HG03139 (cell line): ENCODE measurements at regions not wholly inside any gene's neighbourhood (a gene's known extent, or its start where the extent isn't known, plus 50 kb on each side); places are given as distances from the start of the nearest gene placed in this dataset.
"Not testable (repeated sequence)": the region's sequence is repeated elsewhere in the genome, so short reads cannot be mapped to it uniquely, and the experiment has no call there.

Experiments used
- ATAC-seq: cut with Tn5 transposase; IDR thresholded peaks from one replicate; pipeline ENCODE4 v1.9.1; 2021; ENCODE audit not compliant: unreplicated experiment

DNA sequence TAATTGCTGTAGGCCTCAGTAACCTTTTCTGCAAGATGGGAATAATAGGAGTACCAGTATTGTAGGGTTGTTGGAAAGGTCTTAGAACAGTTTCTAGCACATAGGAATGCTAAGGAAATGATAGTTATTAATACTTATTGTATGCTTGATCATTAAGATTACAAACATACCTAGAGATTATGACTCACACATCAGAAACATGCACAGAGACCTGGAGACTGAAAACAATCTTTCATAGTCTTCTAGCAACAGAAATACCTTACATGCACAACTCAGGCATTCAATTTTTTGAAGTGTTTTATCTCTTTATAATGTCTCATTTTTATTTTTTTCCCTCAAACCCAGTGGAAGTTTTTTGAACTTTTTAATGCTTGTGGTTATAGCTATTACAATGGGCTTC, 104.4 kb upstream of the ZBTB20 start:
- ATAC-seq: no peak

DNA sequence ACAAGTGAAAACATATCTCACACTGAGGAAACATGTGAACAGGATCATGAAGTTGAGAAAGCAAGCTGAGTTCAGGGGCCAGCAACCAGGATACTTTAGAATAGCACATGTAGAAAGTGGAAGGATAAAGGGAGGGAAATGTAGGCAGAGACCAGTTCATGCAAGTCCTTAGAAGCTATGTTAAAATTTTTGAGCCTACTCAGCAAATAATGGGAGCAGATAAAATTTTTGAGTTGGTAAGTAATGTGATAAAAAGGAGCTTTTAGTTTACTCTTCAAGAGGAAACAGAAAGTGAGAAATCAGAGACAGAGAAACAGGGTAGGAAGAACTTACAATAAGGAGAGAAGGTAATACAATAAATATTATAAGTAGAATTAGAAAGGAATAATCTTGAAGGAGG, 105.6 kb upstream of the ZBTB20 start:
- no peak for ATAC-seq

DNA sequence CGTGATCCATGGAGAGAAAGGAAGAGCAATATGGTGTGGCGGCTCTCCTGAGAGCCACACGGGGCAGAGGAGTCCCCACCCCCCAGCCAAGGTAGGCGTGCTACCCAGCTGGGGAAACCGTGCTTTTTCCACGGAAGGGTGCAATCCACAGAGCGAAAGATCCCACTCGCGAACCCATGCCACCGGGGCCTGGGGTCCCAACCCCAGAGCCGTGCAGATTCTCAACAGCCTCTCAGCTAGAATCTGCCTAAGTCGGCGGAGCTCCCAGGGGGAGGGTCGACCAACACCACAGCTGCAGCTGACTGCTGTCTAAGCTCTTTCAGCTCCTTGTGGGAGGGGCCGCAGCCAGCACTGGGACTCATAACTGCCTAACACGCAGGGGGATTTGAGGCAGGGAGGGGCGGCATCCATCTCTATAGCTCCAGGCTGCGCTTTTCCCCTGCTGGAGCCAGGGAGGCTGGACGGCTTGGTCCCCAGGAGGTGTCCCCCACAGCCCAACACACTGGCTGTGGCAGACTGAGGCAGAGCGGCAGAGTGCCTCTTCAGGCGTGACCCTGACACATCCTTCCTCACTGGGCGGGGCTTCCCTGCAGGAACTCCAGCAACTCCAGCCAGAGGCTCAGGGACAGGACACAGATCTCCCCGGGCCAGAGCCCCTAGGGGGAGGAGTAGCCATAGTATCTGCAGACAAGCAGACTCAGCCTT, 107.6 kb upstream of the ZBTB20 start:
- ATAC-seq: no peak

DNA sequence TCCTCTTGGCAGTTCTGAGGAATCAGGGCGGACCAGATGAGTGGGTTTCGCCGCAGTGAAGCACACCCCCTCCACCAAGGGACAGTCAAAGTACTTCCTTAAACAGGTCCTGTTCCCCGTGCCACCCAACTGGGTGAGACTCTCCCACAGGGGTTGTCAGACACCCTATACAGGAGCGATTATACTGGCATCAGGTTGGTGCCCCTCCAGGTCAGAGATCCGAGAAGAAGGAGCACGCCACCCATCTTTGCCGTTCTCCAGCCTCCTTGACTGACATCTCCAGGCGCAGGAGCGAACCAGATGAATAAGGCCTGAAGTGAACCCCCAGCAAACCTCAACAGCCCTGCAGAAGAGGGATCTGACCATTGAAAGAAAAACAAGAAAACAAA, 108.1 kb upstream of the ZBTB20 start:
- ATAC-seq: no peak

DNA sequence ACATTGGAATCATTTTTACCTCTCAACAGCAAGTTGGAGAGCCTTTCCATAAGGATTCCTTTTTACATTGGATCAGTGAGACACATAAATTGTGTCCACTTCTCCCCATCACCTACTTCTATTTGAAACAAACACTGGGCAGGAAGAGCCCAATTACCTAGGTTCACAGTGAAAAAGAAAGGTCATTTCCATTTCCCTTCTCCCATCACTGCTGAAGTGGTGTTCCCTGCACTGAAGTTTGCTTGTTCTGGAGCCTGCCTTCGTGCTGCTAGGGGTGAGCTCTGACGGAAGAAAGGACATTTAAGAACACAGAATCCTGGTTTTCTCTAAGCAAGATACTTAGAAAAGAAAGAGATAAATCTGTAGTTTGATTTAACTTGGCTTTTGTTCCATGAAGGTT, 123.8 kb upstream of the ZBTB20 start:
- no peak for ATAC-seq

DNA sequence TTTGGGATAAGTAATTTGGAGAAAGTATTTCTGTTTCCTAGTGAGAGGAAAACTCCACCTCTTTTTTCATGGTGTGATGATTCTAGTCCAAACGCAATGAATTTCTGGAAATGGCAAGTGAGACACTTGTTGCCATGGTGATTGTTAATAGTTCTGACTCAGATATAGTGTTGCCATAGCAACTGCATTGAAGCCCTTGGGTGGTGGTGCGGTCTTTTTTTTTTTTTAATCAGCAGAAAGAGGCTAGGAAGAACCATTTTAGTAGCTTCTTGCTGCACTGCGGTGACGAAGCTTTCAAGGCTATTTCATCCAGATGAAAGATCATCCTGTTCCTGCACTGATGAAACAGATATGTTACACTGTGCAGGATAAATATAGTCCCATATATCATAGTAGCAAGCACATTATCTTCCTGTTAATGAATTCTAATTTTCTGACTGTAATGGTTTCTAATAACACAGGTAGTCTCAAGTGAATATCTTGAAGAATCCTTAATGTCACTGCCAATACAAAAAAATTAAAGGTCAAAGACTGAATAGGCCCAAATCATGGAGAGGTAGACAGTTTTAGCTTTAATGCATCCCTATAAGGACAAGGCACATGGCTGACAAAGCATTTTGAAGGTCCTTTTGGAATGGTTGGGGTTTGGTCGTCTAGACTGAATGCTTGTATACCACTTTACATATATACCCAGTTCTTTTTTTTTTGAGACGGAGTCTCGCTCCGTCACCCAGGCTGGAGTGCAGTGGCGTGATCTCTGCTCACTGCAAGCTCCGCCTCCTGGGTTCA, 125.1 kb upstream of the ZBTB20 start:
- no peak for ATAC-seq

DNA sequence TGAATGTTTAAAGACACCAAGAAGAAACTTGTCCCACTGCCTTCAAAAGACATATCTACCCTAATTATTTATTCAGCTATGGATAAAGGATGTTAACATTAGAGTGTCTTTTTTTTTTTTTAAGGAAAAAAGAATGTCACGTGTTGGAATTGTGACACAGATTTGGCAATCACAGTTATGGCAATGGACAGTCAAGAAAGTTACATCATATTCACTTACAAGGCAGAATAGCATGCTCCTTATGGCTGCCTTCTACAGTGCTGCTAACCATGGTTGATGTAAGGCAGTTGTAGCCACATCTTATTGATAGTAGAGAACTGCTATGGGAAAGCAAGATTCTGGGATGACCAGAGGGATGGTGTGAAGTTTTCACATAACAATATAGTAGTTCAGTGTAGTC, 128.8 kb upstream of the ZBTB20 start:
- no peak for ATAC-seq

DNA sequence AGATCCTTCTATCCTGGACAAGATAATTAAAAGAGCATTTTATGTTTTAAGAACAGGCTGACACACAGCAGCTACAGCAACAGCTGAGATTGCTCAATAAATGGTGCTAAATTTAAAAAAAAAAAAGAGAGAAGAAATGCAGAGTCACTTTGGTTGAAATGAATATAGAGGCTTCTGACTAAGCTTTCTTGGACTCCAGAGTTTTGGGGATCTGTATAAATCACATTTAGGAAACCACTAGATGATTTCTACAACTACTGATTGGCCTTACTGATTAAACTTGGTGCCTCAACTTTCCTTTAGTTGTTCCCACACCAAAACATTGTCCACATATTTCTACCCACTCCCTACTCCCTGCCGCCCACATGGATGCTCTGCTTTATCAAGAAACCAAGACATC, 132.9 kb upstream of the ZBTB20 start:
- no peak for ATAC-seq

DNA sequence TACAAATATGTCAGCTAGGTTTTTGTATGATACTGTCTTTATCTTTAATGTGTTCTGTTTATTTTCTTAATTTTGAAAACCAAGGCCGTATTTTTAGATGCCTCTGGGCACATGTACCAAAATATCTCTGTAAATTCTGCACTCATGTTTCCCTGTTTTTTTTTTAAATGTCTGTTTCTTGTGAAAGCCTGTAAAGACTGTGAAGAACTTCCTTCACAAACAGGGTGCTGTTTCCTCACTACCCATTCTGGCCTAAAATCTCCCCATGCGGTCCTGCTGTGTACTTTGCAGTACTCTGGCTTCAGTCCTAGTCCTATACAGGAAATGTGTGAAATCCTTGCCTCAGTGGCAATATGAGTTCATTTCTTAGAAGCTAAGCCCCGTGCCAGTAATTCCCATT, 133.4 kb upstream of the ZBTB20 start:
- ATAC-seq: no peak

DNA sequence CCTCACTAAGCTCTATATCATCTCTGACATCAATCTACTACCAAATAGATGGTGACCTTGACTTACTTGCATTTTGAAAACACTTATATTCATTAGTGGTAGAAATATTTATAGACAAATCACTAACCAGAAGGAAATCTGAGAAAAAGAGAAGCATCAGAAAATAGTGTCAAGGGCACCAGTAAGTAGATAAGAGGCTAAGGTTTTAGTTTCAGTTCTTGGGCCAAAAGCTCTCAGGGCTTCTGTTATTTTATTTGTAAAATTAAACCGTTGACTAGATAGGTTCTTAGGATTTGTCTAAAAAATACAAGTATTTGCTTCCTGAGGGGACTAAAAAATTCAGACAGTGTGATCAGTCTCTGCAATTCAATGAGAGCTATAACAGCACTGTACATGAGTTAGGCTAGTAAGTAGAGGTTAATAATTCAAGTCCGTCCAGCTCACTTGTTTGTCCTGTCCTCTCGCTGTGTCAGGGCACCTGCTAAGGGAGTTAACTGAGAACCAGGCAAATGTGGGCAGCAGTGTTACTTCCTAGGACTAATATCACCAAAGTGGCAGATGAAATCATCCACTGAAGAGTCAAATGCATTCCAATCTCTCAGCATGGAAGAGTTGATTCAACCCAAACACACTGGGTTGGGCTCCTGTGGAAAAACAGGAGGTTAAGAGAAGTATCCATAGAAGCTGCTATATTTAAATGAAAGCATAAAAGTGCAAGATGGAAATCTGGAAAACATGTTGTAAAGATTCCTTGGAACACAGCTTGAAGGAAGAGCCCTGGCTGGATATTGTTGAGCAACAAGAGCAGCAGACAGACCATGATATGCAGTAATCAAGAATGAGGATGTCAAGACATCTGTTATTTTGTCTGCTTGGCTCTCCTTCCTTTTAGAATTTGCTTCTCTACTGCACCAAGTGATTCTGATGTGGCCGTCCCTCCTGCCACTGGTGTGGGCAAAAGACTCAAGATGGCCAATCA, 134.9 kb upstream of the ZBTB20 start:
- ATAC-seq: no peak

DNA sequence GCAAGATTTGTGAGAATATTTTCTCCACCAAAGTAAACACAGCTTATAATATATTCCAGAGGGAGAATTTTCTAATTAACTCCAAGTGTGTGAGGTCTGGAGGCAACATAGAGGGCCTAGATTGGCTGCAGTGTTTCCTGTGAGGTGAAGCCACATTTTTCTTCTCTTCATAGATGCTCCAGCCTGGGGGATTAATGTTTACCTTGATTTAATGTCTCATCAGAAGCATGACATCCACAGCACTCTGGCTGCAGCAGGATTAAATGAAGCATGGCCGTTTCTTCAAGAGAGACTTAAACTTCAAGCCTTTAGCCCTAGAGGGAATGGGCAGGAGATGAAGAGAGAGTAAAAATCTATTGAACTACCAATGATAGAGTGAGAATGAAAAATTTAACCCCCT, 137.9 kb upstream of the ZBTB20 start:
- no peak for ATAC-seq

DNA sequence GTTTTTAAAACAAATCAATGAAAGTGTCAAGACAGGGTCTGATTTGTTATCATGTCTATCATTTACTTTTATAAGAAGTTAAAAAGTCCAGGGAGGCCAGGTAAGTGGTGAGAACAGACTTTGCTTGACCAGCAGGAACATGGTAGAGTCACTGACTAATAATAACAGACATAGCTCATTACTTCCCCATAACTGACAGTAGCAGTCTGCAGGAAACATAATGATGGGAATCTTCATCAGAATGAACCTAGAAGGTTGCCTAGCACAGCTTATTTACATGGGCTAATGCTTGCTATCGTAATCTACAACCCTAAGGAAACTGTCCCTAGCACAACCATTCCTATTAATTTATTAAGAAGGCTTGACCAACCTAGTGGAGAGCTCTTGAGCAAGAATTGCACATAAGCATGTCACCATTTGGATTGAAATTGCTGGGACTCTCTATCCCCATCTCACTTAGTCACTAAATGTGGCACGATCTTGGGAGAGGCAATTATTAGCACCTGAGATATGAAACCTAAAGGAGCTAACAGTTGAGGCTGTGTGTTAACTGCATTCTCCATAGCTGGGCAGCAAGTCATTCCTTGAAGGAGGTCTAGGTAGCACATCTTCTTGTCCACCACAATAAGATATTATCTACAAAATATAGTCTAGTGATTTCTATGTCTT, 139.6 kb upstream of the ZBTB20 start:
- ATAC-seq: no peak

DNA sequence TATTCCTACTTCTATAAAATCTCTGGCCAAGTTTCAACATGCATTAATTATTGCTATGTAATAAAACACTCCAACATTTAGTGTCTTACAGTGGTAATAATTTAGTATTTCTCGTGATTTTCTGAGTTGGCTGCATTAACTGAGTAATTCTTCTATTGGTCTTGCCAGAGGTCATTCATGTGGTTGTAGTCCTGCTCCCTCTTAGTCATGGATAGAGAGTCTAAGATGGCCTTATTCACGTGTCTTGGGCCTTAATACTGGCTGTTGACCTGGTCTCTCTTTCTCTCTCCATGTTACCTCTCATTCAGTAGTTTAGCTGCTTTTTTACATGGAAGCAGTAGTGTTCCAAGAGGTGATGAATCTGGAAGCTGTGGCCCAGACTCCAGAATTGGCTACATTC, 140.1 kb upstream of the ZBTB20 start:
- ATAC-seq: no peak

DNA sequence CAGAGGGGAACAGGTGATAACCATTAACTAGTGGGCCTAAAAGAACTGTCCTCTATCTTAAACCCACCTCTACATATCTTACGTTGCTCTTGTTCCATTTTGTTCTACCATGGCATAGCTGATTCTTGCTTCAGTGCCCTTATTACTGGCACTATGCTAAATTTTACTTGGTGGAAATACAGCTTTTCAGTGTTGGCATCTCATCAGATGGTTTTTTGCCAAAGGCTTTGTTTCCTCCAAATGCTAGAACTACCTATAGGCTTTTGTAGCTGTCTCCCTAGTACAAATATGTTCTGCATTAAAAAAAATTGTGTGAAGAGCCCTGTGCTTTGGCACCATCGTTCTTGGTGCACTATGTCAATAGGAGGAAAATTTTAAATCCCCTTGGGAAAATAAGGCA, 145.0 kb upstream of the ZBTB20 start:
- ATAC-seq: no peak

DNA sequence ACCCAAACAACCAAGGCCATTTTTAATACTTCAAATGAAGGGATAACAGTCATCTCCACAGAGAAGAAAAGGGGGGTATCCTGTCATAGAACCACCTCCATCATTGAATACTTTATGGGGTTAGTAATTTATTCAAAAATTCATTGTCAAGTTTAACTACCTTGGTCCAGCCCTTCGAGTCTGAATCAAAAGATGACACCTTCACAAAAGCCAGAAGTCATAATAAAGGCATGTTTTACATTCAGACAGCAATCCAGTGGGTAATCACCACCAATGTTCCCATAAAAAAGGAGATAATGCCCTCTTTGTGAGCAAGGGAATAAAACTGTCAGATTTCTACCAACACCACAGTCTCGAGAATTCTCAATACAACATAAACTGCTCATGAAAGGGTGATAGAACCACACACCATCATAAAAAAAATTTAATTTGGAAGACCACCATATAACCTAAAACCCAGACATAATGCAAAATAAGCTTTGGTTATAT, 145.6 kb upstream of the ZBTB20 start:
- no peak for ATAC-seq

DNA sequence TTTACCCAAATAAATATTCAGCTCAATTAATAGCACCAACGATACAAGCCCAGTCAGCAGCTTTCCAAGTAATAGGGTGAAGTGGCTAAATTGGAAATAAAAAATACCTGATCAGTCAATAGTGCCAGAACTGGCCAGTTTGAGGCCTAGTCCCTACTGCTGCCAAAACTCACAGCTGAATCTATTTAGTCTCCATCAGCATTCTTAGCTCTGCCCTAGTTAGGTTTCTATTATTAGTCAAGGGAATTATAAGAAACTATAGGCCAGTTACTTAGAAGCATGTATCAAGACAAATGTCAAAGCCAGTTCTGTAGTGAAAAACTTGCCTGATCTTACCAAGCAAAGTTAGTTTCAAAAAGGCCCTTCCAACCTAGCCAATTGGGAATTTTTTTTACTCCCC, 146.2 kb upstream of the ZBTB20 start:
- ATAC-seq: no peak

DNA sequence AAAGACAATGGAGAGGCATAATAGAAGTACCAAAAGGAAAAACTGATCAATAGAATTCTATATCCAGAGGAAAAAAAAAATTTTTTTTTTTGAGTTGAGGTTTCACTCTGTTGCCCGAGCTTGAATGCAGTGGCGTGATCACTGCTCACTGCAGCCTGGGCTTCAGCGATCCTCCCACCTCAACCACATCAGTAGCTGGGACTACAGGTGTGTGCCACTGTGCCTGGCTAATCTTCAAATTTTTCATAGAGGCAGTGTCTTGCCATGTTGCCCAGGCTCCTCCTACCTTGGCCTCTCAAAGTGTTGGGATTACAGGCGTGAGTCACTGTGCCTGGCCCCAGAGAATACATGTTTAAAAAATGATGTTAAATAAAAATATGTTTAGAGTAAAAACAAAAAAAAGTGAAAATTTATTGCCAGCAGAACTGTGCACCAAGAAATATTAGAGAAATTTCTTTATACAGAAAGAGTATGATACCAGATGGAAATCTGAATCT, 154.3 kb upstream of the ZBTB20 start:
- no peak for ATAC-seq

DNA sequence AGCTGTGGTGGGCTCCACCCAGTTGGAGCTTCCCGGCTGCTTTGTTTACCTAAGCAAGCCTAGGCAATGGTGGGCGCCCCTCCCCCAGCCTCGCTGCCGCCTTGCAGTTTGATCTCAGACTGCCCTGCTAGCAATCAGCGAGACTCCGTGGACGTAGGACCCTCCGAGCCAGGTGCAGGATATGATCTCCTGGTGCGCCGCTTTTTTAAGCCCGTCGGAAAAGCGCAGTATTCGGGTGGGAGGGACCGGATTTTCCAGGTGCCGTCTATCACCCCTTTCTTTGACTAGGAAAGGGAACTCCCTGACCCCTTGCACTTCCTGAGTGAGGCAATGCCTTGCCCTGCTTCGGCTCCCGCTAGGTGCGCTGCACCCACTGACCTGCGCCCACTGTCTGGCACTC, 170.9 kb upstream of the ZBTB20 start:
- ATAC-seq: not testable (repeated sequence)

DNA sequence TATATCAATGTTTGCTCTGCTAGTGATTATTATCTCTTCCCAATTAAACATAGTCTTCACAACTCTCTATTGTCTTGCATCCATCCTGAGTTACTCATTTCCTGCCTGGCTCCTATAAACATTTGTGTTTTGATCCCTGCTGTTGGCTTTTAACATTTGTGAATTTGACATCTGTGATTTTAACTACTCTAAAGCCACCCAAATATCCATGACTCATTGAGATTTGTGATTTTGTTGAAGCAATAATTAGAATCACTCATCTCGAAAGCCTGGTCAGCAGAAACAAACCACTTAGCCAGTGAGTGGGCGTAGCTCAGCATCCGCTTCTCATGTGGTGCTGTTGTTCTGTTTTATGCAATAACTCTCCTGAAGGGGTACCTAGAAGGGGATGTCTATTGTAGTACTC, 174.3 kb upstream of the ZBTB20 start:
- no peak for ATAC-seq

DNA sequence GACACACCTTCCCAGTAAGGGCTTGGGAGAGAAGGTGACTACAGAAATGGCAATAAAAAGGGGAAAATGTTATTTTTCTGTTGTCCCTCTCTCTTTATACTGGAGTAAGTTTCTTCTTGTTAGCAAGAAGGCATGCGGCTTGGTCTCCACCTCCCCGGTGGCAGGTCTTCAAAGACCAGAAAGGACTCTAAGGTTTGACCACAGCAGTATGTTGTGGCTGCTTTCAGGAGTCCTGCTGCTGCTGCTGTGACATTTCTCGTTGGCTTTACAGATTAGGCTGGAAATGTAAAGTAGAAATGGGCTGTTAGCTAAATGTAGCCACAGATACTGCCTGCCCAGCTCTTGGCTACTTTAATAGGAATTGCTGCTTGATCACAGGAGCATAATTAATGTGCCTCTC, 175.8 kb upstream of the ZBTB20 start:
- no peak for ATAC-seq

DNA sequence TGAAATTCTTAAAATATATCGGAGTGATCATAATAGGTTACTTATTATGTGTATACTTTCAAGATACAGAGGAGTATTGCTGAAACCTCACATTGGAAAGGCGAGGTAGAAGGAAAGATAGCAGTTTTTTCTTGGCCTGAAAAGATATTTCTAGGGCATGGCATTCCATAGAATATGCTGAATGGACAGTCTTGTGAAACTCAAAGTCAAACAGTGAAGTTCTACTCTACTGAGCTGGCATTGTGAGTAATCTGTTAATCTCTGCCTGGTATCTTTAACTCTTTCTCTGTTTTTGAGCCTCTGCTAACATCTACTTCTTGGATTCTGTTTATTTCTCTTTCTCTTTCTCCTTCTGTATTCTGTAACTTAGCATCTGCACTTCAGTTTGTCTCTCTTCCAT, 176.3 kb upstream of the ZBTB20 start:
- ATAC-seq: no peak
